Activated CD8-positive, alpha-beta memory T cell treated with anti-CD3 and anti-CD28 coated beads for 24 hours (primary cell): ENCODE measurements at regions not wholly inside any gene's neighbourhood (a gene's known extent, or its start where the extent isn't known, plus 50 kb on each side); places are given as distances from the start of the nearest gene placed in this dataset.
A peak's percentile ranks its signal among the peaks of the same experiment; 100 is the strongest.

Experiments
- DNase-seq: peaks from one replicate; pipeline ENCODE4 v3.0.0-alpha.2; 2020

DNA sequence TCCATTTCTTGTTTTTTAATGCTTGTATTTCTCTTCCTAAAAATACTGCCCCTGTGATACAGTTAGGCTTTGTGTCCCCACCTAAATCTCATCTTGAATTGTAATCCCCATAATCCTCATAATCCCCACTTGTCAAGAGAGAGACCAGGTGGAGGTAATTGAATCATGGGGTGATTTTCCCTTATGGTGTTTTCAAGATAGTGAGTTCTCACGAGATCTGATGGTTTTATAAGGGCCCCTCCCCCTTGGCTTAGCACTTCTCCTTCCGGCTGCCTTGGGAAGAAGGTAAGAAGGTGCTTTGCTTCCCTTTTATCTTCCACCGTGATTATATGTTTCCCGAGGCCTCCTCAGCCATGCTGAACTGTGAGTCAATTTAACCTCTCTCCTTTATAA is 227.4 kb downstream of the MAN2A1 start:
- no peak for DNase-seq

GRCh38 chr5:109917966-109918365 is 228.2 kb downstream of the MAN2A1 start:
- DNase-seq, result no peak

- DNase-seq, result no peak
These were observed 231.0 kb downstream of the MAN2A1 start for GRCh38 chr5:109920736-109921135.

DNA sequence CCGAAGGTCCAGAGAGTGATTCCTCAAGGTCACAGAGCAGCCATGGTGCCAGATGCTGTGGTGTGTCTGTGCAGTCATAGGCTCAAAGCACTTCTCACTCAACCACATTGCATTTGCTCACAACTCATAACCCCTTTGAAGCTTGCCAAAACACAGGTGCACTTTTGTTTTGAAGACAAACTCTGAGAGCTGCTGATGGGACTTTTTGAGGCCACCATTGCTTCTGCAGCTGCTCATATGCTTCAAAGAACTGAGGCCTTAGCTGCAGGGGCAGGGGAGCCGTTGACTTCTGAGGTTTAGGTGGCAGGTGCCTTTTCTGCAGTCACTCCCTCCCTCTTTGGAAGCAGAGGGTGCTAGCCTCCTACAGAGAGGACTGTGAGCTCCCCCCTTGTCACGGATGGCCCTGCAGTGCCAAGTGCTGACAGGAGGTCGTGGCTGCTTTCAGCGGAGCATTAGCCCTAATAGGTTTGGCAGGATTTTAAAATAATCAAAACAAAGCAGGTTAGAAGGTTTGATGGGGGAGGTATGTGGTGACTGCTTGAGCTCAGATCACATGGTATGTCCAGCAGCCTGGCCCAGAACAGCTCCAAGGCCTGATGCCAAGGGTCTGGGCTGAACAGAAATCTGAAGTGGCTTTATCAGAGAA is 232.1 kb downstream of the MAN2A1 start:
- peak; percentile 67 for DNase-seq

GRCh38 chr5:109922381-109922995 is 232.8 kb downstream of the MAN2A1 start:
- DNase-seq, result no peak

DNA sequence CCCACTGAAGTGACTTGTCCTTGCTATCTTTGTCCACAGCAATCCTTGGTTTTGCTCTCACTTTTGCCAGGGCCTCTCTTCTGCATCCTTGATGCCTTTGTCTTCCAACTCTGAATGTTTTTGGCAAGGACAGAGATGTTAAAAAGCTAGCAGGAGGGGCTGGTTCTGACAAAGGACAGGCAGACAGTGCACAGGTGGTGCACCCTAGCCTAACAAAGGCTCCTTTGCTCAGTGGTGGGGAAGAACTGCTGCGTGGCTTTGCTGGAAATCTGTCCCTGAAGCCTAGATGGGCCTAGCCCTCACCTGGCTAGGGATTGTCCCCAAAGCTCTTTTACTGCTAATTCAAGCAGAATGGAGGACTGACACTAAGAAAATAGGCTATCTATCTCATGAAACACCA is 233.5 kb downstream of the MAN2A1 start:
- DNase-seq, result no peak

DNA sequence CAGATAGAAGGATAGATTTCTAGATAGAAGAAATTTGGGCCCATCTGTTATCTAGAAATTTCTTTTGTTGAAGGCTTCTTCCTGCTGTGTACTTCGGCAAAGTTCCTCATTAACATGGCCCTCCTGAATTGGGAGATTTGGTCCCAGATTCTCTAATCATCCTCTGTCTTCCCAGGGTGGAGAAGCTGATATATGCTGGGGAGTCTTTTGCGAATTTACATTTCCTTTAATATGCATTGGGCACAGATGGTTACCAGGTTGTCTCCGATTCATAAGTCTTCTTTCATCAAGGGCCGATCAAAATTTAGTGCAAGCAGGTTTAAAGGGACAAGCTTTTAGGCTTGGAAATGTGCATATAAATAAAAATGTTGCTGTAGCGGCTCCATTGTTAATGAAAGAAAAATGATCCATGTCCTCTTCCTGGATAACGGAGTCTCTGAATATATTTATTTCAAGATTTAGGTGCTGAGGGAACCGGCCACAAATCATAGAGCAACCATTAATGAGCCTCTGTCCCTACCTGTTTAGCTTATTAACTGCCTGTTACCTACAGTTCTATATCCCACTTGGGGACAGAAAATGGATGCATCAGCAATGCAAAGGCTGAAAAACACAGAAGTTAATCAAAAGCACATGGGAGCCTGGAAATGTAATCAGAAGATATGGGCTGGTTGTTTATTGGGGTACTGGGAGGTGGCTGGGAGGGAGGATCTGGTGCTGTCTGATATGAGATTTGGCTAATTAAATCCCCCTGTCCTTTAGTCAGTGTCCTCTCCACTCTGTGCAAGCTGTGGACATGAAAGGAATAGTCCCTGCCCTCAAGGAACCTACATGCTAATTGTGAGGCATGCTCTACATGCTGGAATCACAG is 234.7 kb downstream of the MAN2A1 start:
- DNase-seq, result no peak

DNA sequence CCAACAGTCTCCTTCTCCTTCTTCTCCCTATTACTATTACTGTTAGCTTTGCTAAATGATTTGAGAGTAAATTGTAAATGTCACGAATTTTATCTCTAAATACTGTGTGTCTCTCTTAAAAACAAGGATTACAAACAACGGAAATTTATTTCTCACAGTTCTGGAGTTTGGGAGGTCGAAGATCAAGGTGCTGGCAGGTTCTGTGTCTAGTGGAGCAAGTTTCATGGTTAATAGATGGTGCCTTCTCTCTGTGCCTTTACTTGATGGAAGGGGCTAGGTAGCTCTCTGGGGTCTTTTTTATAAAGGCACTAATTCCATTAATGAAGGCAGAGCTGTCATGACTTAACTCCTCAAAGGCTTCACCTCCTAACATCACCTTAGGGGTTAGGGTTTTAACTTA is 237.9 kb downstream of the MAN2A1 start:
- no peak for DNase-seq

GRCh38 chr5:109928046-109928445 is 238.3 kb downstream of the MAN2A1 start:
- no peak for DNase-seq

GRCh38 chr5:109928811-109929210 is 239.1 kb downstream of the MAN2A1 start:
- no peak for DNase-seq

- no peak for DNase-seq
These were observed 239.6 kb downstream of the MAN2A1 start for GRCh38 chr5:109929376-109929775.

DNA sequence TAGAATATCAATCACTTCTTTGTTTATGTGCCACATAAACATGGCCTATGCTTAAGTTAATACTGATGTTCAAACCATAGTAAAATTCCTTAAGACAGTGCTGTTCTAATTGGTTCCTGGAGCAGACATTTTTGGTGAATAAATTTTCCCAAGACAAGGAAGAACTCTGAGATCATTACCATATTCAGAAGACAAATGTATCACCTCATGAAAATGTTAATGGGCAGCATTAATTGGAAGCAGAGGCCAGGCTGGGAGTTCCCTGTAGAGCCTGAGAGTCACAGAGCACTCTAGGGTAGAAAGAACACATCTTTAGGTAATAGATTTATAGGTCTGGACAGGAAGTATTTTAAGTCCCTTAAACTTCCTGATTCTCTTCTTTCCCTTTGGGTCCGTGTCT is 240.2 kb downstream of the MAN2A1 start:
- no peak for DNase-seq

DNA sequence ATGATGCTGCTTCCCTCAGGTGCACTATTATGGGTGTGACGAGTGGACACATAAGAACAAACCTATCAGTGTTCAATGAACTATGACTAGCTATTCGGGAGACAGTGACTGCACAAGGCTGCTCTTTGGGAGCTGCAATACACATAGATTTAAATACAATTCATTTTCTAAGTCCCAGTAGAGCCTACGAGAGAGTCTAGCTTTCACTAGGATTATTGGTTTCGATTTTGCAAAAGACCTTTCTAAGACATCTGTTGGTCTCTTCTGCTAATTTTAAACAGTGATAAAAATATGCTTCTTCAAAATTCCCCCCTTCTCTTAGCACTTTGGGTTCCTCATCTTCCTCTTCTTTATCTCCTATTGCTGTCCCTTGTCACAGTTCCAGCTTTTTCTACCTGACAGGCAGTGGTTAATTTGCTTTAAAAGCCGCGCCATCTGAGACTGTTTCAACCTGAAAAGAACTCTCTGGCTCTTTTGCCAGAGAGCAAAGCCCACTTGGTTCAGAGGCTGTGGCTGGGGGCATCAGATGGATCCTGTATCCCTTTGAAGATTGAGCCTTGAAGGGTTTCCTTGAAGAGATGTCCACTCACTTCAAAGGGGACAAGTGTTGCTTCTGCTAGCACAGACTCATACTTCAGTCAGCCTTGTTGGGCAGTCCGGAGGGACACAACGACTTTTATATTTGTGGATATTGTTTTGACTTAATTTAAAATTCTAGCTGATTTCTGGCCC is 241.5 kb downstream of the MAN2A1 start:
- DNase-seq, result no peak

GRCh38 chr5:109935833-109936490 is 246.2 kb downstream of the MAN2A1 start:
- DNase-seq, result no peak

DNA sequence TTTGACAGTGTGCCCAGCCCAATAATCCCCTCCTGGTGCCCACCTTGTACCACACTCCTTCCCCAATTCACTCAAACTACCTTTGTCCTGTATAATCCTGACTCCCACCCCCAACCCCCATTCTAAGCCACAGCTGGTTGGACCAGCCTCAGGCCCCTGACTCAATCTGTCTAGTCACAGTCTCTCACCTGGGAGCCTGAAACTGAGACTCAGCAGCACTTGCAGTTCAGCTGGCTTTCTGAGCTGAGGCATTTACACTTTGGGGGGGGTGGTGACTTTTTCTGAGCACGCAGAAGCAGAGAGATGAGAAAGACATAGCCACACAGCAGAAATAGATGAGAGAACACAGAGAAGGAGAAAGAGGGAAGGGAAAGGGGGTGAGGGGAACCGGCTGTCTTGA is 247.3 kb downstream of the MAN2A1 start:
- no peak for DNase-seq

DNA sequence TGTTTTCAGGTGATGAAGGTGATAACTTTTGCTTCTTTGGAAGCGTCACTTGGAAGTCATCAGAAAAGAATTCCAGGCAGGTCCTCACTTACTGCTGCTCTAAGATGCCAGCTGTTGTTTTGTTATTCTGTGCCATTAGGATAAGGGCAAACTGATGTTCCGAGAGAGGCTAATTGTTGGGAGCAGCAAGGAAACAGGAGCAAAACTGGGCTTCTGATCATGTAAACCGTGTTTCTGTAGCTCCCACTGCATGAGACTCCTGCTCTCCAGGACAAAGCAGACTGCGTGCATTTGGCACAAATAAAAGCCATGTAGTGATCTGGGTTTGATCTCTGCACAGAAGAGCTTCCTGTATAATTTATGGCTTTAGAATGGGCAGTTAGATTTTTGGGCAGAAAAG is 248.2 kb downstream of the MAN2A1 start:
- no peak for DNase-seq

GRCh38 chr5:109938453-109938852 is 248.7 kb downstream of the MAN2A1 start:
- DNase-seq, result no peak

DNA sequence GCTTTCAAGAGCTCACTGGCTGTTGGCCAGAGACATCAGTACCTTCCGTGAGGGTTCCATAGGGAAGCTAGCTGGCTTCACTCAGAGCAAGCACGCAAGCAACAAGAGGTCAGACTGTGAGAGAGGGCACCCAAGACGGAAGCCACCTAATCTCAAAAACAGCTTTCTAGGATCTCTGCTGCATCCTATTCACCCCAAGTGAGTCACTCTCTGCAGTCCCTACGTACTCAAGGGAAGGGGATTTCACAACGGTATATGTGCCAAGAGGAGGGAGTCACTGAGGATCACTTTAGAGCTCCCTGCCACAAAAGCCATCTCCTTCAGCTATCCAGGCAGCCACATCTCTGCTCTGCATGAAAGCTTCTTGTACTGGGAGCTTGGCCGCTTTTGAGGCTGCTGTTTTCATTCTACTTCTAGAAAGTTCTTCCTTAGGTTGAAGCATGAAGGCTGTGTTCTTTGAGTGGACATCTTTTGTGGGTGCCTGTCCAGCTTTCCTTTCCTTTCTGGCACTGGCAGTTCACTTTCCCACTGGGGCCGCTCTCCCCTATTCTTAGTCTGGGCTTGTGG is 249.5 kb downstream of the MAN2A1 start:
- DNase-seq, result no peak

DNA sequence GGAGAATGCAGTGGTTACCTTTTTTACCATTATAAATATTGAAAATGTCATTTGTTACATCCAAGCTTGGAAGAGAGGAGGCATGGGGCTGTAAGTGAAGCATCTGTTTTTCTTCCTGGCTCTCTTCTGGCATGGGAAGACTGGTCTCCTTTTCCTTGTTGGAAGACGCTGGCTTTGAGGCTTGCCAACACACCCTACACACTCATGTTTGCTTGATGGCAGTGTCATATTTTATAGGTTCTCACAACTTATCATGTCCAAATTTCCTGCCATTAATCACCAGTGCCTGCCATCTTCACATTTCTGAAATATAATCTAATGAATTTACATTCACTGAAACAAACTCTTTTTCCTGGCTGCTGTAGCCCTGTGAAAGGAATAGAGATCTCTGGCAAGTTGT is 252.9 kb downstream of the MAN2A1 start:
- no peak for DNase-seq

GRCh38 chr5:109943701-109944235 is 254.0 kb downstream of the MAN2A1 start:
- no peak for DNase-seq

GRCh38 chr5:109944461-109944860 is 254.7 kb downstream of the MAN2A1 start:
- no peak for DNase-seq

GRCh38 chr5:109945097-109945678 is 255.5 kb downstream of the MAN2A1 start:
- no peak for DNase-seq
